Neural progenitor cell (in vitro differentiated cells): ENCODE measurements at regions not wholly inside any gene's neighbourhood (a gene's known extent, or its start where the extent isn't known, plus 50 kb on each side); places are given as distances from the start of the nearest gene placed in this dataset.

ENCODE experiments used
- DNase-seq: peaks from one replicate; pipeline ENCODE4 v3.0.0-alpha.2; 2016; ENCODE audit warnings: low spot score
- H2AFZ ChIP-seq: fragments of 200-600 bp; sonication (generic); replicated peaks from 2 replicates; pipeline ENCODE4 v1.6.1; 2016; ENCODE audit warnings: antibody characterized with exemption
- H3F3A ChIP-seq: fragments of 200-600 bp; sonication (generic); 2 replicates; pipeline ENCODE4 v1.6.1; 2016; ENCODE audit warnings: antibody characterized with exemption, low read depth
- H3K27ac ChIP-seq: fragments of 200-600 bp; sonication (generic); 2 replicates; pipeline ENCODE4 v1.5.1; 2016; ENCODE audit warnings: mild to moderate bottlenecking
- H3K27me3 ChIP-seq: fragments of 200-600 bp; sonication (generic); 2 replicates; pipeline ENCODE4 v1.6.1; 2016; ENCODE audit warnings: mild to moderate bottlenecking, moderate library complexity
- H3K36me3 ChIP-seq: fragments of 200-600 bp; sonication (generic); 2 replicates; pipeline ENCODE4 v1.5.1; 2016
- H3K4me1 ChIP-seq: fragments of 200-600 bp; sonication (generic); 2 replicates; pipeline ENCODE4 v1.6.1; 2016; ENCODE audit warnings: mixed run types
- H3K4me2 ChIP-seq: fragments of 200-600 bp; sonication (generic); 2 replicates; pipeline ENCODE4 v1.6.1; 2016
- H3K4me3 ChIP-seq: fragments of 200-600 bp; sonication (generic); 2 replicates; pipeline ENCODE4 v1.5.1; 2016
- H3K79me2 ChIP-seq: fragments of 200-600 bp; sonication (generic); 2 replicates; pipeline ENCODE4 v1.6.1; 2016; ENCODE audit warnings: low read depth
- H3K9ac ChIP-seq: fragments of 200-600 bp; sonication (generic); 2 replicates; pipeline ENCODE4 v1.6.1; 2016
- H3K9me3 ChIP-seq: fragments of 200-600 bp; sonication (generic); 2 replicates; pipeline ENCODE4 v1.5.1; 2016; ENCODE audit warnings: low read depth
- H4K20me1 ChIP-seq: fragments of 200-600 bp; sonication (generic); 2 replicates; pipeline ENCODE4 v1.6.1; 2016; ENCODE audit warnings: low read depth
- H3K27ac Mint-ChIP-seq: 3 replicates; pipeline ENCODE4 v1.8.0; 2021; ENCODE audit warnings: mixed read lengths
- H3K27me3 Mint-ChIP-seq: 2 replicates; pipeline ENCODE4 v1.8.0; 2022; ENCODE audit warnings: low read depth, mild to moderate bottlenecking, inconsistent platforms, moderate library complexity, mixed read lengths; ENCODE audit not compliant: insufficient read depth
- H3K36me3 Mint-ChIP-seq: 3 replicates; pipeline ENCODE4 v1.8.0; 2021; ENCODE audit warnings: mixed read lengths
- H3K4me1 Mint-ChIP-seq: 3 replicates; pipeline ENCODE4 v1.8.0; 2021; ENCODE audit warnings: mixed read lengths
- H3K4me3 Mint-ChIP-seq: 3 replicates; pipeline ENCODE4 v1.8.0; 2021; ENCODE audit warnings: mild to moderate bottlenecking, moderate library complexity, mixed read lengths
- H3K9me3 Mint-ChIP-seq: 3 replicates; pipeline ENCODE4 v1.8.0; 2020; ENCODE audit warnings: mixed read lengths
- CTCF ChIP-seq: fragments of 200-600 bp; sonication (generic); IDR thresholded peaks from 2 replicates; pipeline ENCODE4 v1.5.1; 2017; ENCODE audit warnings: antibody characterized with exemption, mild to moderate bottlenecking
- EZH2 ChIP-seq: fragments of 200-600 bp; sonication (generic); IDR thresholded peaks from 2 replicates; pipeline ENCODE4 v1.6.1; 2017; ENCODE audit warnings: antibody characterized with exemption, mild to moderate bottlenecking, moderate library complexity
- EZH2phosphoT487 ChIP-seq: fragments of 200-600 bp; sonication (generic); IDR thresholded peaks from 2 replicates; pipeline ENCODE4 v1.6.1; 2017; ENCODE audit warnings: antibody characterized with exemption

GRCh38 chr3:107428051-107428858 lies 51.0 kb downstream of the CCDC54 start:
- peaks cover 21% of the 10 kb centered on the region for H3K4me1 Mint-ChIP-seq
- H3K4me3 Mint-ChIP-seq, result no peak overlapping the region

GRCh38 chr3:107429320-107430181 lies 52.3 kb downstream of the CCDC54 start:
- no peaks in the 10 kb centered on the region for H3K9me3 ChIP-seq
- H2AFZ ChIP-seq, result peak overlapping the region; percentile 88
- H4K20me1 ChIP-seq, result no peaks in the 10 kb centered on the region
- H3K4me3 ChIP-seq, result peak overlapping the region; percentile 74
- Mint-ChIP-seq H3K4me1 (peaks cover 24% of the 10 kb centered on the region), H3K4me3 (peak overlapping the region; percentile 87), H3K27ac (no peak overlapping the region), H3K9me3 (no peaks in the 10 kb centered on the region), H3K27me3 (peaks cover 20% of the 10 kb centered on the region), H3K36me3 (no peaks in the 10 kb centered on the region)
- DNase-seq, result peak; percentile 91
- H3F3A ChIP-seq, result peaks cover 13% of the 10 kb centered on the region
- no peak overlapping the region for H3K27ac ChIP-seq
- H3K27me3 ChIP-seq, result peaks cover 59% of the 10 kb centered on the region
- peaks cover 6% of the 10 kb centered on the region for H3K4me1 ChIP-seq
- peak overlapping the region; percentile 84 for H3K4me2 ChIP-seq
- peak; percentile 94 for TF ChIP-seq CTCF
- TF ChIP-seq EZH2, result no peak
- no peak overlapping the region for H3K9ac ChIP-seq
- H3K36me3 ChIP-seq, result no peaks in the 10 kb centered on the region
- H3K79me2 ChIP-seq, result no peaks in the 10 kb centered on the region

More at GRCh38 chr3:107428051-107428858, 51.0 kb downstream of the CCDC54 start:
- Histone ChIP-seq H3K79me2 (no peaks in the 10 kb centered on the region), H4K20me1 (no peaks in the 10 kb centered on the region), H3K36me3 (no peaks in the 10 kb centered on the region), H3K9me3 (no peaks in the 10 kb centered on the region), H3K4me2 (no peak overlapping the region), H2AFZ (no peak overlapping the region), H3K4me3 (no peak overlapping the region), H3K27me3 (peaks cover 48% of the 10 kb centered on the region), H3K9ac (no peak overlapping the region), H3K4me1 (peaks cover 6% of the 10 kb centered on the region), H3K27ac (no peak overlapping the region), H3F3A (peaks cover 13% of the 10 kb centered on the region)
- peaks cover 16% of the 10 kb centered on the region for H3K27me3 Mint-ChIP-seq
- no peaks in the 10 kb centered on the region for H3K36me3 Mint-ChIP-seq
- TF ChIP-seq EZH2phosphoT487 (no peak), EZH2 (no peak), CTCF (no peak)
- no peak overlapping the region for H3K27ac Mint-ChIP-seq
- DNase-seq, result no peak
- no peaks in the 10 kb centered on the region for H3K9me3 Mint-ChIP-seq

- peaks cover 63% of the 10 kb centered on the region for H3K27me3 ChIP-seq
- no peaks in the 10 kb centered on the region for H3K36me3 ChIP-seq
- H2AFZ ChIP-seq, result peak overlapping the region; percentile 95
- peak overlapping the region; percentile 74 for H3K4me3 ChIP-seq
- peaks cover 24% of the 10 kb centered on the region for H3K4me1 Mint-ChIP-seq
- H3F3A ChIP-seq, result peaks cover 13% of the 10 kb centered on the region
- H3K9me3 Mint-ChIP-seq, result no peaks in the 10 kb centered on the region
- peaks cover 20% of the 10 kb centered on the region for H3K27me3 Mint-ChIP-seq
- no peaks in the 10 kb centered on the region for H3K9me3 ChIP-seq
- no peak overlapping the region for H3K27ac Mint-ChIP-seq
- no peak overlapping the region for H3K27ac ChIP-seq
- no peaks in the 10 kb centered on the region for H3K79me2 ChIP-seq
- no peaks in the 10 kb centered on the region for H4K20me1 ChIP-seq
- no peak overlapping the region for H3K9ac ChIP-seq
- peak overlapping the region; percentile 84 for H3K4me2 ChIP-seq
- no peak for TF ChIP-seq EZH2phosphoT487
- no peak for TF ChIP-seq CTCF
- TF ChIP-seq EZH2, result peak; percentile 29
- H3K36me3 Mint-ChIP-seq, result no peaks in the 10 kb centered on the region
- peaks cover 6% of the 10 kb centered on the region for H3K4me1 ChIP-seq
- H3K4me3 Mint-ChIP-seq, result peak overlapping the region; percentile 87
- DNase-seq, result peak; percentile 16
Measured at GRCh38 chr3:107430214-107430995, 53.2 kb downstream of the CCDC54 start.
